SK-N-SH treated with all-trans-retinoic acid at 6 μM for 48 hours (cell line): ENCODE measurements at regions not wholly inside any gene's neighbourhood (a gene's known extent, or its start where the extent isn't known, plus 50 kb on each side); places are given as distances from the start of the nearest gene placed in this dataset.

Source experiments
- ATAC-seq: fragments of 200-7000 bp; cut with Tn5 transposase; 3 replicates; pipeline ENCODE4 v1.9.1; 2020; ENCODE audit warnings: mild to moderate bottlenecking, moderate library complexity
- ARNTL ChIP-seq: fragments of 450-650 bp; formaldehyde crosslinking; IDR thresholded peaks from 2 replicates; pipeline ENCODE4 v1.5.0; 2020; ENCODE audit warnings: low read depth, mild to moderate bottlenecking, moderate library complexity, borderline replicate concordance
- BACH2 ChIP-seq: fragments of 250-450 bp; sonication (Bioruptor Pico); IDR thresholded peaks from 2 replicates; pipeline ENCODE4 v1.9.0; 2021; ENCODE audit warnings: mild to moderate bottlenecking, borderline replicate concordance
- CREB5 ChIP-seq: fragments of 250-450 bp; sonication (Bioruptor Pico); IDR thresholded peaks from 2 replicates; pipeline ENCODE4 v1.5.1; 2020; ENCODE audit warnings: low read depth, mild to moderate bottlenecking, moderate library complexity
- CSDC2 ChIP-seq: fragments of 250-450 bp; sonication (Bioruptor Pico); IDR thresholded peaks from 2 replicates; pipeline ENCODE4 v1.5.0; 2020; ENCODE audit warnings: mild to moderate bottlenecking, moderate library complexity
- ESRRG ChIP-seq: fragments of 250-450 bp; sonication (Bioruptor Pico); IDR thresholded peaks from 2 replicates; pipeline ENCODE4 v1.6.1; 2021; ENCODE audit warnings: mild to moderate bottlenecking
- GLIS3 ChIP-seq: fragments of 250-450 bp; sonication (Bioruptor Pico); IDR thresholded peaks from 2 replicates; pipeline ENCODE4 v1.5.0; 2020; ENCODE audit warnings: mild to moderate bottlenecking, moderate library complexity
- OSR1 ChIP-seq: fragments of 250-450 bp; sonication (Bioruptor Pico); IDR thresholded peaks from 2 replicates; pipeline ENCODE4 v1.8.0; 2022; ENCODE audit warnings: moderate library complexity, mild to moderate bottlenecking, inconsistent platforms
- PPARA ChIP-seq: fragments of 250-450 bp; sonication (Bioruptor Pico); IDR thresholded peaks from 2 replicates; pipeline ENCODE4 v1.5.0; 2020; ENCODE audit warnings: mild to moderate bottlenecking, borderline replicate concordance
- RARB ChIP-seq: fragments of 250-450 bp; sonication (Bioruptor Pico); IDR thresholded peaks from 2 replicates; pipeline ENCODE4 v1.8.0; 2021; ENCODE audit warnings: mild to moderate bottlenecking, moderate library complexity
- TCF4 ChIP-seq: fragments of 250-450 bp; sonication (Bioruptor Pico); IDR thresholded peaks from 2 replicates; pipeline ENCODE4 v1.8.0; 2021; ENCODE audit warnings: mild to moderate bottlenecking, moderate library complexity, borderline replicate concordance
- TOX ChIP-seq: fragments of 250-450 bp; sonication (Bioruptor Pico); IDR thresholded peaks from 2 replicates; pipeline ENCODE4 v1.8.0; 2021; ENCODE audit warnings: mild to moderate bottlenecking, moderate library complexity, borderline replicate concordance
- ZC3H10 ChIP-seq: fragments of 250-450 bp; sonication (Bioruptor Pico); IDR thresholded peaks from 2 replicates; pipeline ENCODE4 v1.5.1; 2021; ENCODE audit warnings: mild to moderate bottlenecking, moderate library complexity
- ZFP3 ChIP-seq: fragments of 250-450 bp; sonication (Bioruptor Pico); IDR thresholded peaks from 2 replicates; pipeline ENCODE4 v1.5.0; 2020; ENCODE audit warnings: mild to moderate bottlenecking, moderate library complexity
- ZFP30 ChIP-seq: fragments of 450-650 bp; formaldehyde crosslinking; IDR thresholded peaks from 2 replicates; pipeline ENCODE4 v1.5.0; 2022; ENCODE audit warnings: mild to moderate bottlenecking, moderate library complexity
- ZNF565 ChIP-seq: fragments of 450-650 bp; formaldehyde crosslinking; conservative IDR thresholded peaks from 2 replicates; pipeline ENCODE4 v1.5.0; 2020; ENCODE audit warnings: low read depth, mild to moderate bottlenecking, moderate library complexity
- ZNF70 ChIP-seq: fragments of 450-650 bp; formaldehyde crosslinking; IDR thresholded peaks from 2 replicates; pipeline ENCODE4 v1.5.0; 2020; ENCODE audit warnings: mild to moderate bottlenecking, moderate library complexity
- TF ChIP-seq, protein P1 (sequence below): fragments of 250-450 bp; sonication (Bioruptor Pico); IDR thresholded peaks from 2 replicates; pipeline ENCODE4 v1.8.0; 2020; ENCODE audit warnings: mild to moderate bottlenecking, moderate library complexity, borderline replicate concordance
- TF ChIP-seq, protein P2 (sequence below): fragments of 250-450 bp; sonication (Bioruptor Pico); IDR thresholded peaks from 2 replicates; pipeline ENCODE4 v1.5.1; 2021; ENCODE audit warnings: mild to moderate bottlenecking, moderate library complexity
- TF ChIP-seq, protein P3 (sequence below): fragments of 250-450 bp; sonication (Bioruptor Pico); IDR thresholded peaks from 2 replicates; pipeline ENCODE4 v1.5.0; 2020; ENCODE audit warnings: mild to moderate bottlenecking, moderate library complexity
- TF ChIP-seq, protein P4 (sequence below): fragments of 250-450 bp; sonication (Bioruptor Pico); IDR thresholded peaks from 2 replicates; pipeline ENCODE4 v1.8.0; 2021; ENCODE audit warnings: low read depth, mild to moderate bottlenecking, moderate library complexity, borderline replicate concordance

- ATAC-seq, result no peak
- TF ChIP-seq ZFP30, result no peak
- TF ChIP-seq ZC3H10, result no peak
- TF ChIP-seq CSDC2, result no peak
- no peak for TF ChIP-seq ARNTL (CRISPR knock-in tag)
- no peak for TF ChIP-seq GLIS3
- no peak for TF ChIP-seq ESRRG
- no peak for TF ChIP-seq CREB5 (CRISPR knock-in tag)
- TF ChIP-seq, protein P1, sequence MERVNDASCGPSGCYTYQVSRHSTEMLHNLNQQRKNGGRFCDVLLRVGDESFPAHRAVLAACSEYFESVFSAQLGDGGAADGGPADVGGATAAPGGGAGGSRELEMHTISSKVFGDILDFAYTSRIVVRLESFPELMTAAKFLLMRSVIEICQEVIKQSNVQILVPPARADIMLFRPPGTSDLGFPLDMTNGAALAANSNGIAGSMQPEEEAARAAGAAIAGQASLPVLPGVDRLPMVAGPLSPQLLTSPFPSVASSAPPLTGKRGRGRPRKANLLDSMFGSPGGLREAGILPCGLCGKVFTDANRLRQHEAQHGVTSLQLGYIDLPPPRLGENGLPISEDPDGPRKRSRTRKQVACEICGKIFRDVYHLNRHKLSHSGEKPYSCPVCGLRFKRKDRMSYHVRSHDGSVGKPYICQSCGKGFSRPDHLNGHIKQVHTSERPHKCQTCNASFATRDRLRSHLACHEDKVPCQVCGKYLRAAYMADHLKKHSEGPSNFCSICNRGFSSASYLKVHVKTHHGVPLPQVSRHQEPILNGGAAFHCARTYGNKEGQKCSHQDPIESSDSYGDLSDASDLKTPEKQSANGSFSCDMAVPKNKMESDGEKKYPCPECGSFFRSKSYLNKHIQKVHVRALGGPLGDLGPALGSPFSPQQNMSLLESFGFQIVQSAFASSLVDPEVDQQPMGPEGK (CRISPR knock-in tag), result no peak
- no peak for TF ChIP-seq BACH2
- TF ChIP-seq TOX, result no peak
- no peak for TF ChIP-seq RARB (CRISPR knock-in tag)
- TF ChIP-seq ZFP3 (CRISPR knock-in tag), result no peak
- TF ChIP-seq, protein P2, sequence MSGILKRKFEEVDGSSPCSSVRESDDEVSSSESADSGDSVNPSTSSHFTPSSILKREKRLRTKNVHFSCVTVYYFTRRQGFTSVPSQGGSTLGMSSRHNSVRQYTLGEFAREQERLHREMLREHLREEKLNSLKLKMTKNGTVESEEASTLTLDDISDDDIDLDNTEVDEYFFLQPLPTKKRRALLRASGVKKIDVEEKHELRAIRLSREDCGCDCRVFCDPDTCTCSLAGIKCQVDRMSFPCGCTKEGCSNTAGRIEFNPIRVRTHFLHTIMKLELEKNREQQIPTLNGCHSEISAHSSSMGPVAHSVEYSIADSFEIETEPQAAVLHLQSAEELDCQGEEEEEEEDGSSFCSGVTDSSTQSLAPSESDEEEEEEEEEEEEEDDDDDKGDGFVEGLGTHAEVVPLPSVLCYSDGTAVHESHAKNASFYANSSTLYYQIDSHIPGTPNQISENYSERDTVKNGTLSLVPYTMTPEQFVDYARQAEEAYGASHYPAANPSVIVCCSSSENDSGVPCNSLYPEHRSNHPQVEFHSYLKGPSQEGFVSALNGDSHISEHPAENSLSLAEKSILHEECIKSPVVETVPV (CRISPR knock-in tag), result no peak
- TF ChIP-seq, all 23 proteins: peak for 0
These were observed 333.0 kb downstream of the GRB14 start for GRCh38 chr2:164288235-164288634.

DNA sequence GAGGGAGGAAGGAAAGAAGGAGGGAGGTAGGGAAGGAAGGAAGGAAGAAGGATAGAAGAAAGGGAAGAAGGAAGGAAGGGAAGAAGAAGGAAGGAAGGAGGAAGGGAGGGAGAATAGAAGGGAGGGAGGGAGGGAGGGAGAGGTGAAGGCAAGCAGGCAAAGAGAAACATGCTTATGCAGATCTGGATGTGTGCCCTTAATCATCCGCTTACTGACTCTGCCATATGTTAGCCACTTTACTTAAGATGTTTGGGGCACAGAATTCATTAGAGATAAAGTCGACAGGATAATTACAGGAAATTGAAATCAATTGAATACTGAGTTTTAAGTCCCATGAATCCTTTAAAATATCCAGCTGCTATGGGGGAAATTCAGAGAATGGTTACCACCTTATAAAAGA lies 334.2 kb downstream of the GRB14 start:
- no peak for ATAC-seq
- TF ChIP-seq ZFP30, result no peak
- TF ChIP-seq, protein P3, sequence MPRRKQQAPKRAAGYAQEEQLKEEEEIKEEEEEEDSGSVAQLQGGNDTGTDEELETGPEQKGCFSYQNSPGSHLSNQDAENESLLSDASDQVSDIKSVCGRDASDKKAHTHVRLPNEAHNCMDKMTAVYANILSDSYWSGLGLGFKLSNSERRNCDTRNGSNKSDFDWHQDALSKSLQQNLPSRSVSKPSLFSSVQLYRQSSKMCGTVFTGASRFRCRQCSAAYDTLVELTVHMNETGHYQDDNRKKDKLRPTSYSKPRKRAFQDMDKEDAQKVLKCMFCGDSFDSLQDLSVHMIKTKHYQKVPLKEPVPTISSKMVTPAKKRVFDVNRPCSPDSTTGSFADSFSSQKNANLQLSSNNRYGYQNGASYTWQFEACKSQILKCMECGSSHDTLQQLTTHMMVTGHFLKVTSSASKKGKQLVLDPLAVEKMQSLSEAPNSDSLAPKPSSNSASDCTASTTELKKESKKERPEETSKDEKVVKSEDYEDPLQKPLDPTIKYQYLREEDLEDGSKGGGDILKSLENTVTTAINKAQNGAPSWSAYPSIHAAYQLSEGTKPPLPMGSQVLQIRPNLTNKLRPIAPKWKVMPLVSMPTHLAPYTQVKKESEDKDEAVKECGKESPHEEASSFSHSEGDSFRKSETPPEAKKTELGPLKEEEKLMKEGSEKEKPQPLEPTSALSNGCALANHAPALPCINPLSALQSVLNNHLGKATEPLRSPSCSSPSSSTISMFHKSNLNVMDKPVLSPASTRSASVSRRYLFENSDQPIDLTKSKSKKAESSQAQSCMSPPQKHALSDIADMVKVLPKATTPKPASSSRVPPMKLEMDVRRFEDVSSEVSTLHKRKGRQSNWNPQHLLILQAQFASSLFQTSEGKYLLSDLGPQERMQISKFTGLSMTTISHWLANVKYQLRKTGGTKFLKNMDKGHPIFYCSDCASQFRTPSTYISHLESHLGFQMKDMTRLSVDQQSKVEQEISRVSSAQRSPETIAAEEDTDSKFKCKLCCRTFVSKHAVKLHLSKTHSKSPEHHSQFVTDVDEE (CRISPR knock-in tag), result no peak
- no peak for TF ChIP-seq PPARA (CRISPR knock-in tag)
- no peak for TF ChIP-seq ZNF70 (CRISPR knock-in tag)
- TF ChIP-seq, protein P4, sequence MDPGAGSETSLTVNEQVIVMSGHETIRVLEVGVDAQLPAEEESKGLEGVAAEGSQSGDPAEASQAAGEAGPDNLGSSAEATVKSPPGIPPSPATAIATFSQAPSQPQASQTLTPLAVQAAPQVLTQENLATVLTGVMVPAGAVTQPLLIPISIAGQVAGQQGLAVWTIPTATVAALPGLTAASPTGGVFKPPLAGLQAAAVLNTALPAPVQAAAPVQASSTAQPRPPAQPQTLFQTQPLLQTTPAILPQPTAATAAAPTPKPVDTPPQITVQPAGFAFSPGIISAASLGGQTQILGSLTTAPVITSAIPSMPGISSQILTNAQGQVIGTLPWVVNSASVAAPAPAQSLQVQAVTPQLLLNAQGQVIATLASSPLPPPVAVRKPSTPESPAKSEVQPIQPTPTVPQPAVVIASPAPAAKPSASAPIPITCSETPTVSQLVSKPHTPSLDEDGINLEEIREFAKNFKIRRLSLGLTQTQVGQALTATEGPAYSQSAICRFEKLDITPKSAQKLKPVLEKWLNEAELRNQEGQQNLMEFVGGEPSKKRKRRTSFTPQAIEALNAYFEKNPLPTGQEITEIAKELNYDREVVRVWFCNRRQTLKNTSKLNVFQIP, result no peak
- no peak for TF ChIP-seq TCF4 (CRISPR knock-in tag)
- no peak for TF ChIP-seq OSR1
- no peak for TF ChIP-seq BACH2
- no peak for TF ChIP-seq ZFP3 (CRISPR knock-in tag)
- TF ChIP-seq ZNF565 (CRISPR knock-in tag), result no peak
- TF ChIP-seq ZC3H10, result no peak
- TF ChIP-seq, protein P2 (CRISPR knock-in tag), result no peak
- no peak for TF ChIP-seq RARB (CRISPR knock-in tag)
- TF ChIP-seq, protein P1 (CRISPR knock-in tag), result no peak
